K562 (cell line): ENCODE measurements at regions not wholly inside any gene's neighbourhood (a gene's known extent, or its start where the extent isn't known, plus 50 kb on each side); places are given as distances from the start of the nearest gene placed in this dataset.

Source experiments
- ATAC-seq: fragments of 200-7000 bp; cut with Tn5 transposase; 3 replicates; pipeline ENCODE4 v1.9.1; 2020; ENCODE audit warnings: moderate library complexity
- BruUV-seq: library from RNA; stranded (reverse); fragments of 400-500 nt; replicated peaks from 2 replicates; lab custom pipeline; 2021; lab: Mats Ljungman, UMichigan
- CTCF ChIA-PET: fragments of 300-600 bp; formaldehyde crosslinking; extraction: SDS; loops from one replicate; lab custom pipeline; 2021; ENCODE audit warnings: low intra/inter-chr PET ratio; lab: Yijun Ruan, JAX
- POLR2A ChIA-PET: fragments of 300-600, 350-650 bp; sonication (Branson Sonifier 250); formaldehyde crosslinking; extraction: SDS; loops from one replicate; lab custom pipeline; 2021; ENCODE audit warnings: antibody characterized with exemption, inconsistent platforms; lab: Yijun Ruan, JAX
- DNase-seq, 4 experiments: peaks; one replicate each; pipeline versions ENCODE4 v3.0.0 to v3.0.0-alpha.2; 2011 to 2018; ENCODE audit warnings: low spot score in 3 of 4, mixed read lengths in 3 of 4; ENCODE audit errors: extremely low read depth in 1 of 4
- FAIRE-seq: peaks from 2 replicates; lab custom pipeline; 2011; peaks lifted over from hg19 to GRCh38; lab: Jason Lieb, UNC
- H2AFZ ChIP-seq: 2 replicates; pipeline ENCODE4 v1.6.0; 2011; ENCODE audit warnings: low read depth, low read length, control low read depth, inconsistent platforms
- H3K27ac ChIP-seq: fragments of 200-600 bp; 3 replicates; pipeline ENCODE4 v1.8.0; 2011; ENCODE audit warnings: low read depth, mild to moderate bottlenecking, control low read depth, inconsistent platforms, low read length, moderate library complexity, mixed read lengths; ENCODE audit errors: extremely low read depth
- H3K27me3 ChIP-seq, 2 experiments: fragments of 300-600 bp in 1 of 2; 2 replicates in 1 of 2; 3 replicates in 1 of 2; pipeline versions ENCODE4 v1.6.0 to v1.8.0; 2011; ENCODE audit warnings: inconsistent platforms in 2 of 2, low read length in 2 of 2, mild to moderate bottlenecking in 1 of 2, mixed read lengths in 1 of 2, moderate library complexity in 1 of 2; ENCODE audit not compliant: control insufficient read depth in 2 of 2, insufficient read depth in 2 of 2
- H3K36me3 ChIP-seq: fragments of 300-600 bp; 3 replicates; pipeline ENCODE4 v1.8.0; 2011; ENCODE audit warnings: mild to moderate bottlenecking, low read length, inconsistent platforms; ENCODE audit not compliant: control insufficient read depth, insufficient read depth
- H3K4me1 ChIP-seq, 2 experiments: fragments of 200-600 bp in 1 of 2; replicated peaks in 1 of 2; 2 replicates in 1 of 2; 3 replicates in 1 of 2; pipeline versions ENCODE4 v1.5.1 to v1.8.0; 2011; ENCODE audit warnings: inconsistent platforms in 2 of 2, low read length in 2 of 2, mild to moderate bottlenecking in 1 of 2, mixed read lengths in 1 of 2, moderate library complexity in 1 of 2; ENCODE audit not compliant: control insufficient read depth in 2 of 2, insufficient read depth in 2 of 2
- H3K4me2 ChIP-seq: 2 replicates; pipeline ENCODE4 v1.6.1; 2011; ENCODE audit warnings: low read length, control low read depth, inconsistent platforms, mixed read lengths; ENCODE audit not compliant: insufficient read depth
- H3K4me3 ChIP-seq: fragments of 200-600 bp; sonication (generic), shearing (Covaris generic); 2 replicates; pipeline ENCODE4 v1.5.1; 2016; ENCODE audit warnings: control low read depth, inconsistent platforms
- H3K79me2 ChIP-seq: fragments of 200-600 bp; 3 replicates; pipeline ENCODE4 v1.8.0; 2011; ENCODE audit warnings: low read length, inconsistent platforms; ENCODE audit not compliant: control insufficient read depth, insufficient read depth
- H3K9ac ChIP-seq, 2 experiments: 2 replicates each; pipeline versions ENCODE4 v1.6.0 to v1.6.1; 2011; ENCODE audit warnings: low read depth in 2 of 2, low read length in 2 of 2, control low read depth in 1 of 2, inconsistent platforms in 1 of 2, mild to moderate bottlenecking in 1 of 2, mixed read lengths in 1 of 2; ENCODE audit not compliant: insufficient read depth in 1 of 2
- H3K9me1 ChIP-seq: one replicate; pipeline ENCODE4 v1.6.0; 2011; ENCODE audit warnings: inconsistent platforms, mild to moderate bottlenecking, low read length, moderate library complexity; ENCODE audit not compliant: control insufficient read depth, insufficient read depth
- H3K9me3 ChIP-seq: replicated peaks from 2 replicates; pipeline ENCODE4 v1.5.1; 2011; ENCODE audit warnings: low read depth, low read length, inconsistent platforms; ENCODE audit not compliant: control insufficient read depth, insufficient read depth
- H4K20me1 ChIP-seq: replicated peaks from 2 replicates; pipeline ENCODE4 v1.6.1; 2011; ENCODE audit warnings: low read length, inconsistent platforms, mixed read lengths; ENCODE audit not compliant: control insufficient read depth, insufficient read depth
- CBFA2T2 ChIP-seq: fragments of 450-650 bp; conservative IDR thresholded peaks from 2 replicates; pipeline ENCODE4 v1.6.1; 2017; ENCODE audit warnings: mild to moderate bottlenecking
- CLOCK ChIP-seq: fragments of 250-450 bp; sonication (Bioruptor Pico); IDR thresholded peaks from 2 replicates; pipeline ENCODE4 v1.4.0; 2020; ENCODE audit warnings: mild to moderate bottlenecking, moderate library complexity, borderline replicate concordance
- HDAC6 ChIP-seq: IDR thresholded peaks from 2 replicates; pipeline ENCODE4 v1.6.1; 2012; ENCODE audit warnings: low read depth, mild to moderate bottlenecking, control low read depth, inconsistent platforms, low read length, moderate library complexity
- HNRNPL ChIP-seq: fragments of 200-400 bp; formaldehyde crosslinking; IDR thresholded peaks from 2 replicates; pipeline ENCODE4 v1.6.1; 2017; ENCODE audit warnings: low read depth, mild to moderate bottlenecking, low read length
- PRMT5 ChIP-seq: sonication (generic); formaldehyde crosslinking; IDR thresholded peaks from 2 replicates; pipeline ENCODE4 v1.5.0; 2020; ENCODE audit warnings: missing genetic modification reagents
- RFX7 ChIP-seq: fragments of 250-450 bp; sonication (Bioruptor Pico); IDR thresholded peaks from 2 replicates; pipeline ENCODE4 v1.5.1; 2021; ENCODE audit warnings: mild to moderate bottlenecking
- SMAD4 ChIP-seq: fragments of 250-450 bp; sonication (Bioruptor Pico); conservative IDR thresholded peaks from 2 replicates; pipeline ENCODE4 v1.8.0; 2021; ENCODE audit warnings: inconsistent platforms, mild to moderate bottlenecking, moderate library complexity
- SMARCA5 ChIP-seq: fragments of 450-650 bp; IDR thresholded peaks from 2 replicates; pipeline ENCODE4 v1.6.1; 2016
- SP2 ChIP-seq: IDR thresholded peaks from 2 replicates; pipeline ENCODE4 v1.6.1; 2011; ENCODE audit warnings: mild to moderate bottlenecking, low read depth, low read length, moderate library complexity; ENCODE audit not compliant: poor library complexity, severe bottlenecking; ENCODE audit errors: extremely low read depth
- SRF ChIP-seq, 2 experiments: fragments of 250-450, 450-650 bp in 1 of 2; sonication (Bioruptor Pico) in 1 of 2; sonication (generic) in 1 of 2; formaldehyde crosslinking; IDR thresholded peaks; 2 replicates each; pipeline versions ENCODE4 v1.5.0 to v1.5.1; 2020 to 2022; ENCODE audit warnings: mild to moderate bottlenecking in 1 of 2, missing genetic modification reagents in 1 of 2
- TEAD2 ChIP-seq: fragments of 450-650 bp; IDR thresholded peaks from 2 replicates; pipeline ENCODE4 v1.6.1; 2016; ENCODE audit warnings: missing genetic modification characterization, control low read depth, missing compliant biosample characterization
- WGBS: fragments of 100-300 bp; shearing (Covaris generic); methylation state at CpG from one replicate; pipeline ENCODE4 v1.1.6; 2016; ENCODE audit warnings: low coverage, mixed read lengths; ENCODE audit not compliant: insufficient coverage; ENCODE audit errors: missing lambda C conversion rate; 5-methylcytosine and 5-hydroxymethylcytosine counted together
- in situ Hi-C: fragments of 300-500 bp; cut with MboI; formaldehyde crosslinking; loops from 4 replicates; pipeline ENCODE4 v1.15.0; 2018; ENCODE audit warnings: inconsistent platforms, mixed read lengths
- intact Hi-C: fragments of 100-400 bp; cut with micrococcal nuclease; formaldehyde crosslinking; loops from 2 replicates; pipeline ENCODE4 v1.14.2; 2022
- TF ChIP-seq, protein P1 (sequence below): fragments of 450-650 bp; IDR thresholded peaks from 2 replicates; pipeline ENCODE4 v1.6.1; 2017; ENCODE audit warnings: antibody characterized with exemption

DNA sequence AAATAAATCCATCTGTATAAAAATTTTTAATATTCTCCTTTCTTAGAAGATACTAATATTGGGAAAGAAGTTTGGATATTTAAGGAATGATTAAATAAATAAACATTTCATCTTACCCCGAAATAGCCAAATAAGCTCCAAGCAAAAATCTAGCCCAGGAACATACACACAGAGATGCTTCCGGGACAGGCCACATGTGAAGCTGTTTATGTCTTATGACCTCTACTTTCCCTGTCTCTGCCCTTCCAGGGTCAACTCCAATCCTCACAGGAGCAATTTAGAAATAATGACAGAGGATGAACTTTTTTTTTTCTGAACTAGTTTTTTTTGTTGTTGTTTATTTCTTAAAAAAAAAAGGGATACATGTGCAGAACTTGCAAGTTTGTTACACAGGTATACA lies 89.4 kb downstream of the BTG1 start:
- intact Hi-C loops: no loop called here
- ATAC-seq (no peak), DNase-seq (no peak), FAIRE-seq (no peak)
- CTCF ChIA-PET: no interaction called here
- 66% methylated on average over 2 of the region's 2 CpGs for WGBS
- Histone ChIP-seq H2AFZ (0 out of 2 replicates have a peak overlapping the region, but pooled peaks have one; percentile 9), H3K4me1 (no peaks in the 10 kb centered on the region; a peak in 2 of 5 replicates), H3K4me2 (no peak overlapping the region), H3K9ac (no peak overlapping the region), H4K20me1 (no peaks in the 10 kb centered on the region), H3K36me3 (no peaks in the 10 kb centered on the region), H3K9me3 (no peaks in the 10 kb centered on the region), H3K4me3 (no peak overlapping the region), H3K79me2 (no peaks in the 10 kb centered on the region), H3K27me3 (no peaks in the 10 kb centered on the region), H3K27ac (no peak overlapping the region), H3K9me1 (no peaks in the 10 kb centered on the region)
- BruUV-seq: no TSS peak
- POLR2A ChIA-PET: interaction anchor here (0.7 kb wide), 2 partner anchors 10 to 174 kb away, joined by 3 to 4 read pairs; no protein-coding TSS in a partner anchor
- TF ChIP-seq, protein P1, sequence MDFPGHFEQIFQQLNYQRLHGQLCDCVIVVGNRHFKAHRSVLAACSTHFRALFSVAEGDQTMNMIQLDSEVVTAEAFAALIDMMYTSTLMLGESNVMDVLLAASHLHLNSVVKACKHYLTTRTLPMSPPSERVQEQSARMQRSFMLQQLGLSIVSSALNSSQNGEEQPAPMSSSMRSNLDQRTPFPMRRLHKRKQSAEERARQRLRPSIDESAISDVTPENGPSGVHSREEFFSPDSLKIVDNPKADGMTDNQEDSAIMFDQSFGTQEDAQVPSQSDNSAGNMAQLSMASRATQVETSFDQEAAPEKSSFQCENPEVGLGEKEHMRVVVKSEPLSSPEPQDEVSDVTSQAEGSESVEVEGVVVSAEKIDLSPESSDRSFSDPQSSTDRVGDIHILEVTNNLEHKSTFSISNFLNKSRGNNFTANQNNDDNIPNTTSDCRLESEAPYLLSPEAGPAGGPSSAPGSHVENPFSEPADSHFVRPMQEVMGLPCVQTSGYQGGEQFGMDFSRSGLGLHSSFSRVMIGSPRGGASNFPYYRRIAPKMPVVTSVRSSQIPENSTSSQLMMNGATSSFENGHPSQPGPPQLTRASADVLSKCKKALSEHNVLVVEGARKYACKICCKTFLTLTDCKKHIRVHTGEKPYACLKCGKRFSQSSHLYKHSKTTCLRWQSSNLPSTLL: no peak
- no peak for TF ChIP-seq TEAD2 (tag)
- no peak for TF ChIP-seq SRF (CRISPR knock-in tag; IDR thresholded peaks at IDR 0.05)
- no peak for TF ChIP-seq PRMT5
- TF ChIP-seq SMAD4 (CRISPR knock-in tag): no peak
- TF ChIP-seq CBFA2T2: no peak
- TF ChIP-seq HNRNPL: no peak
- no peak for TF ChIP-seq SP2
- TF ChIP-seq HDAC6: no peak
- no peak for TF ChIP-seq CLOCK
- TF ChIP-seq RFX7: no peak
- no peak for TF ChIP-seq SMARCA5
- in situ Hi-C loops: no loop called here
